HUDEP-2 (cell line): ENCODE measurements at regions not wholly inside any gene's neighbourhood (a gene's known extent, or its start where the extent isn't known, plus 50 kb on each side); places are given as distances from the start of the nearest gene placed in this dataset.
"Not testable (repeated sequence)": the region's sequence is repeated elsewhere in the genome, so short reads cannot be mapped to it uniquely, and the experiment has no call there.

Experiments used
- DNase-seq, 76 experiments: peaks; one replicate each; lab custom pipeline; 2025; ENCODE audit not compliant: unreplicated experiment in 76 of 76; lab: John Stamatoyannopoulos, UW

DNA sequence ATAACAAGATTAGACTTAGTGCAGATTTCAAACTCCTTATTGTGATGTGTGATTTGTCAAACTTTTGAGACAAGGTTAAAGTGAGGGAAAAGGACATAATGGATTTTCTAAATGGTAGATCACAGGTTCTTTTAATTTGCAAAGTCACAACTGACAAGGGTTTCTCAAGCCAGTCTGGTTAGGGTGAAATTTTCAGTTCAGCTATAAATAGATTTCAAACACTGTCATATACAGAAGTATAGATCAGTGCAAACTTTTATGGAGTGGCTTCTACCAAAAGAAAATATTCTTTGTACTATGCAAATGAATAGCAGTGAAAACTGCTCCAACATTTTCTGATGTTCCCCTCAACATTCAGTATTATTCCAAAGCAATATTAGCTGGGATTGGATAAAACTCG lies 337.1 kb upstream of the MAN1A1 start:
- DNase-seq = no peak

DNA sequence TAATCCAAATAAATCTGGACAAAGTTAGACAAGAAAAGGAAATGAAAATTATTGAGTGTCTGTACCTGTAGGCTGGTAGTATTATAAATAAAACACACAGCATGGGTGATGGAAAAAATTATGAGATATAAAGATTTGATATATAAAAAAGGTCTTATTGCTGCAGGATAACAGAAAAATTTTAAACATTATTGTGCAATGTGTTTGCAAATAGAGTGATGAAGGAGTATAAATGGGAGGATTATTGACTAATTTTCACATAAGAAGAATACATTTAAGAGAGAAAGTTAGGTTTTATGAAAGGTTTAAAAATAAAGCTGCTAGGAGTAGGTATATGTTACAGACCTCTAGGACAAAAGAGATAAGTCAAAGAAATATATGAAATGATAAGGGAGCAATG lies 336.7 kb upstream of the MAN1A1 start:
- no peak for DNase-seq

DNA sequence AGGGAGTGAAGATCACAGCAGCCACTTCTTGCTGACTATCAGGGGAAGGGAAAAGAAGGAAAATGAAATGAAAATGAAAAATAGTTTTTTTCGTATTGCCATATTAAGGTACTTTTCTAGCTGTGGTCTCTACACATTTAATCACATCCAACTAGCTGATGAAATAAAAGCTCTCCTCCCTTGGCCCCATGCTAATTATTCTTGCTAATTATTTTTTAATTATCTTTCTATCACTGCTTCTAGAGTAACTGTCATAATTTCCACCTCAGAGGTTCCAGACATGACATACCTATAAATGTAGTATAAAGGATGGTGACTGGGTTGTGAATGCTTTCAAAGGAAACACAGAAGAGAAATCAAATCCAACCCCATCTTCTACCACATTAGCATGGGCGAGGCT lies 334.1 kb upstream of the MAN1A1 start:
- DNase-seq = no peak

DNA sequence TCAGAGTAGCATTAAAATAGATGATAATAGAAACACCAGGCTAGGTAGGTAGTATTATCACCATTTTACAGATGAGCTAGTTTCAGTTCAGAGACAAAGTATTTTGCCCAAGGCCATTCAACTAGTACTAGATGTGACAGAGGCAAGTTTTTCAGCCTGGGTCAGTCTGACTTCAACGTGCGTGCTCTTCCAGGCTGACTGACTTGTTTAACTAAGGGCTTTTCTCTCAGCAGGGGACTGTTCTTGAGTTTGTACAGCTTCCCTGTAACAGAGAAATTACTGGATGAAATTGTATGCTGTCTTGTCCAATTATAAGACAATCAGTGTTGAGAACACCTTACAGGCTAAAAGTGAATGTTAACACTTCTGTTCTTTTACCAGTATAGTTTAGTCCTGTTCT lies 333.5 kb upstream of the MAN1A1 start:
- no peak for DNase-seq

DNA sequence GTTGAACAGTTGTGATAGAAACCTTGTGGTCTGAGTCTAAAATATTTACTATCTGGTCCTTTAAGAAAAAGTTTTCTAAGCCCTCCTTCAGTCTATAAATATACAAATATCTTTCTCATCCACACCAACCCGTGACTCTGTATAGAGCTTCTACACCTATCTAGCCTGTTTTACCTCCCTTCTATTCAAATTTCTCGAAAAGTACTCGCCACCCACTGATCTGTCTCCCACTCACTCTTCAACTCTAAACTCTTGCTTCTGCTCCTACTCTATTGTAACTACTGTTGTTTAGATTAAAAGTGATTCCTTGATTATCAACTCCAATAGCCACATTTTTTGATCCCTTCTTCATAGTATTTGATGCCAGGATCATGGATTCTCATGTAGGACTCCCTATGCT lies 329.4 kb upstream of the MAN1A1 start:
- no peak for DNase-seq

DNA sequence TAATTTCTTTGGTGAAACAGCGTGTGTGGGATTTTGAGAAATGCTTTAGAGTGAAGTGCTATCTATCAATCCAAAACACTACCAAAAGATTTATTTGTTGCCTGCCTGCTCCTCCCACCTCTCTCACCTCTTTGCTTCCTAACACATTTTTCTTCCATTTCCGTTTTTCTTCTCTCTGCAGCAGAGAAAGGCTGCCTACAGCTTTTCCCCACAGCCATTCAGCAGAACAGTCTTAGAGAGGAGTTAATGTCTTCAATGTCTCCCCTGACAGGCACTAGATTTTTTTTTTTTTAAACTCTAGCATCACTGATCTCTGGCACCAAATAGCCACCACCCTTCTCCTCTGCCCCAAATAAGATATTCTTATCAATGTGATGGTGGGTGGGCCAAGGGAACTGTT lies 327.8 kb upstream of the MAN1A1 start:
- no peak for DNase-seq

DNA sequence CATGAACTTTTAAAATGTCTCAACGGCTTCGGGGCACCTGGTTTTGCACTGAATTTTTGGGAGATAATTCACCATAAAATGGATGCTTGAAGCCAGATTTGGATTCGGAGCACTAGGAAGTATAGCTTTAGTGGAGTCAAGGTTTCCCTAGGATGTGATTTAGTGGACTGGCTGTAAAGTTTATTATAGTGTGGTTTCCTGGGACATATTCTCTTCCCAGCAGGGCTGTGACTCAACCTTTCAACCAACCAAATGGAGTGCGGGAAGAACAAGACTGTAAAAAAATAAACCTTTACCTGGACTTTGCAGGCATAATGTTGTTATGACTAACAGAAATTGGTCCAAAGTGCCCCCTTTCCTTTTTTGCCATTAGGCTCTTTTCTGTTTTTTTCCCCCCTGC lies 327.4 kb upstream of the MAN1A1 start:
- no peak for DNase-seq

DNA sequence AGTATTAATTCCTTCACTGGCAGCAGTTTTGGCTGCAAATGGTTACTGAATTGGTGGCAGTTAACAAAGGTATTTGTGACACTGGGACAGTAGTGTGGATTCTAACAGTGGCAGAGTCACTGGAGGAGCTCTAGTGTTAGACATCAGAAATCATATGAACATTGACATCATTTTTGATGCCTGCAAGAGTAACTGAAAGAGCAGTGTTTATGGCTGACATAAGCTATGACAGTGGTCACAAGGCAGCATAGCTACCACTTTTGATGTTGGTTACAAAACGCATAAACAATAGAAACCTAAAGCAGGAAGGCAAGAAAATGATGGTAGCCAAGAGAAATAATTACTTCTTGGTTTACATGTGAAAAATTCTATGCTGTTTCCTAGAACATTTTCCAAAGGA lies 326.7 kb upstream of the MAN1A1 start:
- DNase-seq = no peak

DNA sequence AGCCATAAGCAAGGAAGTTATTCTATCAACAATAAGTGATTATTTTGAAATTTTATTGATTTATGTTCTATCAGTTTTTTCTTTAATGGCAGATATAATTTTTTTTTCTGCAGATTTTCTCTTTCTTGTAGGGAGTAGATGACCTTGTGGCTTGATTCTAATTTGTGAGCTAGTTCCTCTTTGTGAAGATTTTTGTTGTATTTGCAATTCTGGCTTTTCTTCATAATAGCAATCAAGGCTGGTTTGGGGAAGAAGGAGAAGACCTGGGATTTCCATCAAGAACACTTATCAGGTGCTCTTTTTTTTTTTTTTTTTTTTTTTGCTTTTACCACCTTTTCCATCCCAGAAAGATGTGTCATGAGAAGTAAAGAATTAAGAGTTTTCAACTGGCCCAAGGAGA lies 324.2 kb upstream of the MAN1A1 start:
- DNase-seq = no peak

DNA sequence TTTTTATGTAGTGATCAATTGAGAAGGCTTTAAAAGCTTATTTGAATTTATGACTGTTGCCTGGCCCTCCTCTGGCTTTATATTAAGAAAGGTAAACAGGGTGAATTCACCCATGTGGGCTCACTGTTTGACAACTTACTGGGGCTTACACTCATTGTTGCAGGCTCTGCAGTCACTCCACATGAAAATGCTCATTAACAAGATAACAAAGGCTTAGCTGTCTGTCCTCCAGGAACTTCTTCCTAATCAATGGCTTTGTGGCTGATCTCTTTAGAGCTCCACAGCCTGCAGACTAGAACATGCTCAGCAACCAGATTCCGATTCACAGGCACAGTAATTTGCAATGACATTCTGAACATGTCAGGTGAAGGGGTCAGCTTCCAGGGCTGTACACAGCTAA lies 323.2 kb upstream of the MAN1A1 start:
- no peak for DNase-seq

DNA sequence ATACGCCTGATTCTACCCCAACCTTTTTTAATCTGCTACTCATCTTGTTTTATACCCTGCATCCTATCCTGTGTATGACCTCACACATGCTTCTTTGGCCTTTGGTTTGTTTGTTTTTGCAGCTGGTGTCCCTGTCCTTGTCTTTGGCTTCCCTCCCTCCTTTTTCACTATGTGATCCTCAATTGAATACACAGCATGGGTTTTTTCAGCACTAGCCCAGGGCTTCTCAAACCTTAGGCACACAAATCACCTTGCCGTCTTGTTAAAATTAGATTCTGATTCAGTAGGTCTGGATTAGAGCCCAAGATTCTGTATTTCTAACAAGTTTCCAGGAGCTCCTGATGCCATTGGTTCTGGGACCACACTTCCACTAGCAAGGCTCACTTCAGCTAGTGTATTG lies 321.5 kb upstream of the MAN1A1 start:
- no peak for DNase-seq

DNA sequence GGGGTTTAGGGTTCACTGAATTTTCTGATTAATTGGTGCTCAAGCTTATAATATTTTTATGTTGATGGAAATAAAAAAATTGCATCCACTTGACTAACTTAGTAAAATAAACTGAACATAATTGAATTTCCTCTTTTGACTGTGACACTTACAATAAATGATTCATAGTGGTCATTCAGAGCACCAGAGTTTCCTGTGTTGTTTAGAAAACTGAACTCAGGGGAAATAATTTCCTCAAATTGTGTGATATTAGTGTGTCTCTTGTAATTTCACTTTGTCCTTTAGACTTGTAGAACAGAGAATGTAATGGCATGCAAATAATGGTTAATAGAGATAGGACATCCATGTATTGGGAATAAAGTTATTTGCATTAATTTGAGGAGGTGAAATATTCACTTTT lies 319.7 kb upstream of the MAN1A1 start:
- no peak for DNase-seq

DNA sequence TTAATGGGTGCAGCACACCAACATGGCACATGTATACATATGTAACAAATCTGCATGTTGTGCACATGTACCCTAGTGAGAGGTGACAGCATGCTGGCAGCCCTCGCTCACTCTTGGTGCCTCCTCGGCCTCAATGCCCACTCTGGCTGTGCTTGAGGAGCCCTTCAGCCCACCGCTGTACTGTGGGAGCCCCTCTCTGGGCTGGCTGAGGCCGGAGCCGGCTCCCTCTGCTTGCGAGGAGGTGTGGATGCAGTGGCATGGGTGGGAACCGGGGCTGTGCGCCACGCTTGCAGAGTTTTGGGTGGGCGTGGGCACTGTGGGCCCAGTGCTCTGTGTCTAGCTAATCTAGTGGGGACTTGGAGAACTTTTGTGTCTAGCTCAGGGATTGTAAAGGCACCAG lies 315.9 kb upstream of the MAN1A1 start:
- not testable (repeated sequence) for DNase-seq

DNA sequence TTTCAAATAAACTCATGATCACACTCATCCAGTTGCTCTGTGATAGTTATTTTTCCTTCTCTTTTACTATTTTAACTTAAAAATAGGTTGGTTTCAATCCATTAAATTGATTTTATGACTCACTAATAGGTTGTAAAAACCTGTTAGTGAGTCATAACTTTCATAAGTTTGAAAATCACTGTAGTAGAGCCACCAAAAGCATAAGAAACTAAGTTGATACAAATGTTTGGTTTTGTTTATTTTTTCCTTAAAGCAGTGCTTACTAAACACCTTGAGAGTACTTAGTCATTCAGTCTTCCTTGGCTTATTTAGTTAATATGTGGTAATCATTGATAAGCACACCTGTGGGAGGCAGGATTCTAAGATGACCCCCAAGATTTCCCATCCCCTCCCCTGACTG lies 312.1 kb upstream of the MAN1A1 start:
- DNase-seq = no peak

DNA sequence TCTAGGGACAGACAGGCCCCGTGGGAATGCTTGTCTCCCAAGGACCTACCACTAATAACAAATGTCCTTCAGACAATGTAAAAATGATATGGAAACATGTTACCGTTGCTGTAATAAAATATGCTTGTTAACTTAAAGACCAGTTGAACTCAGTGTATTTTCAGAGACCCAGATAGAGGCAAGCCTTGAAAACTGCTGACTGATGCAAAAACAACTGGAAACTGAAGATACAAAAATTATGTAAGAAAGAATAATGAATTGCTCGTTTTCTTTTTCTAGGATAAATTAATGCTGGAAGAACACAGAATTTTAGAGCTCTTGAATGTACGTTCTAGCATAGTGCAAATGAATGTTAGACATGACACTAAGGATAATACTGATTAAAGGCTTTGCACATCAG lies 311.5 kb upstream of the MAN1A1 start:
- no peak for DNase-seq

DNA sequence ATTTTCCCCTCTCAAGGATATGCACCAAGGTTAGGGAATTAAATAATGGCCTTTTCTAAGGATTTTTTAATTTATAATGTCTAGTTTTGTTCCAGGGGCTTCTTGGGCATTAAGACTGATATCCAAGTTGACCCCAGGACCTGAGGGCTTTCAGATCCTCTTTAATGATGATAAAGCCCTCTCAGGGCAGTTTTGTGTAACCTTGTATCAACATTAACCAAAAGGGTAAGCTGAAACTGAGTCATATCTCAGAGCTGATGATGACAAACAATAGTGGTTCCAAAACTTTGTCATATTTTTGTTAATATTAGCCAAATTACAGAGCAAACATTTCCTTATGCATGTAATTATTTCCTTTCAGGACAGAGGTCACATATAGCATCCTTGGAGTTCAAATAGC lies 309.4 kb upstream of the MAN1A1 start:
- DNase-seq = no peak

DNA sequence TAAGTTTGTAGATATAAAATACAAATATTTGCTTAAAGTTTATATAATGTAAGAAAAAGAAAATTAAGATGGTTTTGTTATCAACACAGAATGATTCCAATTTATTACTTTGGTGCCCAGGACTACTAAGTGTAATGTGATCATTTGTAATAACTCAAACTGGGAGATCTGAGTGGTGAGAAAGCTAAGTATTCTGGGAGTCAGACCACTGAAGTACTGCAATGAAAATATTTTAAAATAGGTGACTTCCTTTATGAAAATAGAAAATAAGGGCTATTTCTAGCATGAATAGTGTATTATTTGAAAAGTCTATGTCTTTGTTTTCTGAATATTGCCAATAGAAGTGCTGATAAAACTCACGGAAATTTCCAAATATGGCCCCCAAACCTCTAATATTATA lies 305.6 kb upstream of the MAN1A1 start:
- DNase-seq = no peak

DNA sequence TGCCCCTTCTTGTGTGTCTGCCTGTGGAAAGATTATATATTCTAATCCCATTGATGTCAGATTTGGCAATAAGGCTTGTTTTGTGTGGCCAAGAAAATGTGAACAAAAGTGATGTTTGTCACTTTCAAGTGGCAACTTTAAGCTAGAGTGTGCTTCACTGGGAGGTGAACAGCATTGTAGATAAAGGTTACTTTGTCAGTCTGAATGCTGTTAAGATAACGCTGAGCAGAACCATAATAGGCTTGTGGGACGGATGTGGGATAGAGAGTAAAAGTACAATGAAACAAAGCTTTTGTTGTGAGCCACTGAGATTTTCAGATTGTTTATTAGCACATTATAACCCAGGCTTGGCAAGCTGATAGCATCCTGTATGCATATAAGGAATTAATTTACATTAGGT lies 303.8 kb upstream of the MAN1A1 start:
- no peak for DNase-seq

DNA sequence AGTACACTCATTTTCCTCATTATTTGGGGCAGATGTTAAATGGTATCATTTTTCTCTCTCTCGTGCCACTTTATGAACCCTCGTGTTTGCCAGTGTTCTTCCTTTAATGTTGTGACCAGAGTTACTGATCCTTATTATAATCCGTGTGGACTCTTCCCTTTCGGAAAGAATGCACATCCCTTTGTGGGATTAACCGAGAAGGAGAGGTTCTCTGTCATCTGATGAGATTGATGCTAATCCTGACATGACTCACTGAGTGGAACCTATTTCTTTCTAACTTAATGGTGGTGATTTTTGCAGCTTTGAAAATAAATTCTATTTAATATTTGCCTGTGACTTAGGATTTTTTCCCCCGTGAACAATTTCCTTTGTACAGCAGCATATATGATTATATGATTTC lies 300.0 kb upstream of the MAN1A1 start:
- no peak for DNase-seq

DNA sequence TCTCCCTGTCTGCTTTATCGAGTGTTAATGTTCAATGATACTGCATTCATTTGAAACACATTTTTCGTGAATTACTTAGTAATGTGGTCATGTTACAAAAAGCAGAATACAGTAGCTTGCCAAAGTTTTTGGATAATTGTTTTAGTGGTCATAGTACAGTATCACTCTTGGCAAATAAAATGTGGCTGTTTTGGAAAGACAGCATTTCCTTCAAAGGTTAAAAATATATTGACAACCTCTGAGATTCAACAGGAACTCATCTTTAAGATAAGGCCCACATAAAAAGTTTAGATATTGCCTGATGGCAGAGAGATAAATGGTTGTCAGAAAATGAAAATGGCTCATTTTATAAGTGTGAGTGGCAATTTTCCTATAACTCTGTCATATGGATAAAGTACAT lies 297.7 kb upstream of the MAN1A1 start:
- DNase-seq = no peak

DNA sequence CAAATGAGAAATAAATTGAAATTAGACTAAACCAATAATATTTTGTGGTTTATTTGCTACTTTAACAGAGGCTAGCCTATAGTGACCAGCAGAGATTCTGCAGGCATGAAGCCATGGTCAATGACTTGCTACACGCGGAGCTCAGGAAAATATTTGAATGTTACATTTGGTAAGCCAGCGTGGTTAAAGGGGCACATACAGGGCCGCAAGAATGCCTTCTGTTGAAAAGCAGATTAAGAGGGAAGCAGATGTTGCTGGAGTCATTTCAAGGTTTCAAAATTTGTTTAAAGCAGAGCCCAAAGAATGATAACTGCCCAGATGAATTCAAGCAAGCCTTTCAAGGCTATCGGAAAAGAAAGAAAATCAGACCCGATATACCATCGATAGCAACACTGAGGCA lies 294.3 kb upstream of the MAN1A1 start:
- no peak for DNase-seq

DNA sequence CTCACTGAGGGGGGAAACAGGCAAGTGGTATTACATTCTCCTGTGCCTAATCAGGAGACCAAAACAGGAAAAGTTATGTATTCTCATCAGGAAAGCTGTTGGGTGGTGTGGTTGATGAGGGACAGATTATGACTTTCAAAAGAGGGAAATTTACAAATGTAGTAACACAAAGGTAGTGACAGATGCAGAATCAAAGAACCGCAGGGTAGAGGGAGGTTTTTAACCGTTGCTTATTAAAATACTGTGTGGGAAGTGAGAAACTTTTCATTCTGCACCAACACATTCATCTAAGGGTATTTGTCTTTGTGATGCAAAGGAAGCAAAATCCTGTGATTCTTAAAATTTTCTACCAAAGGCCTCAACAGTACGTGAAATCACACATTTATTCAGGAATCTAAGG lies 288.2 kb upstream of the MAN1A1 start:
- no peak for DNase-seq

DNA sequence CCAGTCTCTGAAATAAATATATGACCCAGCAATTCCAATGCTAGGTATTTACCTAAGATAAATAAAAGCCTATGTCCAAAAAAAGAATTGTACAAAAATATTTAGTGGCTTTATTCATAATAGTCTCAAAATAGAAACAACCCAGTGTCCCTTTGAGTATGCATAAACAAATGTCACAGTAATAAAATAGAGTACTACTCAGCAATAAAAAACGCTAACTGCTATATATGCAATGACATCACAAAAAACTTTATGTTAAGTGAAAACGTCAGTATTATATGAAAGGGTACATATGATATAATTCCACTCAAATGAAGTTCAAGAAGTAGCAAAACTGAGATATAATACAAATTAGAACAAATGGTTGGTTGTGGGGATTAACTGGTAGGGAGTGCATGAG lies 286.5 kb upstream of the MAN1A1 start:
- DNase-seq = no peak

DNA sequence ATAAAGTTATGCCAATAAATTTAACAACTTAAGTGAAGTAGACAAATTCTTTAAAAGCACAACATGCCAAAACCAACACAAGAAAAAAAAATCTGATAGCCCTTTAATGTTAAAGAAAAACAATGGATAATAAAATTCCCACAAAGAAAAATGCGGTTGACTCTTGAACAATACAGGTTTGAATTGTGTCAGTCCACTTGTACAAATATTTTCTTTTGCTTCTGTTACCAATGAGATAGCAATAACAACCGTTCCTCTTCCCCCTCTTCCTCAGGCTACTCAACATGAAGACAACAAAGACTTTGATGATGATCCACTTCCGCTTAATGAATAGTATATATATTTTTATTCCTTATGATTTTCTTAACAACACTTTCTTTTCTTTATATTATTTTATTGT lies 283.9 kb upstream of the MAN1A1 start:
- DNase-seq = no peak
